ENCODE measurements at regions not wholly inside any gene's neighbourhood (a gene's known extent, or its start where the extent isn't known, plus 50 kb on each side); places are given as distances from the start of the nearest gene placed in this dataset.

DNA sequence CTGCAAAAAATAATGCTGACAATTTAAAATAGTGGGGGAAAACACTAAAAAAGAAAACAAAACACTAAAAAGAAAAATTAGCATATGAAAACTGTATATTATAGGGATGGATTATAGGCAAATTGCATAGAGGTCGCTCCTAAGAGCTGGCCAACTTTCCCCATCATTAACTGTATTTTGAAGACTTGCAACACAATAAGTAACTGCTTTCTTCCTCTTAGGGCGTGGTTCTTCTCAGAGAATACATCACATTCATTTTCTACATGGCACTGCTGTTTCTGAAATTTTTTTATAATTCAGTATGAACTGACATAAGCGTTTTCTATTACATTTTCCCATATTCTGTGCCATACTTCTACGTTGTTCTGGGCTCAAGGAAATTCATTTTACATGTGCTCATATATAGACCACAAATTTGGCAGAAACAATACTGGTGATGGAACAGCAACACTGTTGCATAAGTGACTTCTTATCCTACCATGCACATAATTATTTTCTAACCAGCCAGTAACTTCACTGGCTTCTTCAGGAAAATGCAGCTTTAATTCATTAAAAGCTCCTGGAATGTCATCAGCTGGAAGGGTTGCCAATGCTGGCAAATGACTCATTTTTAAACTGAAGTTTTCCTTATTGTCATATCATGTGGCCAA lies 171.2 kb upstream of the DMAC1 start:
- TF ChIP-seq, protein P1, sequence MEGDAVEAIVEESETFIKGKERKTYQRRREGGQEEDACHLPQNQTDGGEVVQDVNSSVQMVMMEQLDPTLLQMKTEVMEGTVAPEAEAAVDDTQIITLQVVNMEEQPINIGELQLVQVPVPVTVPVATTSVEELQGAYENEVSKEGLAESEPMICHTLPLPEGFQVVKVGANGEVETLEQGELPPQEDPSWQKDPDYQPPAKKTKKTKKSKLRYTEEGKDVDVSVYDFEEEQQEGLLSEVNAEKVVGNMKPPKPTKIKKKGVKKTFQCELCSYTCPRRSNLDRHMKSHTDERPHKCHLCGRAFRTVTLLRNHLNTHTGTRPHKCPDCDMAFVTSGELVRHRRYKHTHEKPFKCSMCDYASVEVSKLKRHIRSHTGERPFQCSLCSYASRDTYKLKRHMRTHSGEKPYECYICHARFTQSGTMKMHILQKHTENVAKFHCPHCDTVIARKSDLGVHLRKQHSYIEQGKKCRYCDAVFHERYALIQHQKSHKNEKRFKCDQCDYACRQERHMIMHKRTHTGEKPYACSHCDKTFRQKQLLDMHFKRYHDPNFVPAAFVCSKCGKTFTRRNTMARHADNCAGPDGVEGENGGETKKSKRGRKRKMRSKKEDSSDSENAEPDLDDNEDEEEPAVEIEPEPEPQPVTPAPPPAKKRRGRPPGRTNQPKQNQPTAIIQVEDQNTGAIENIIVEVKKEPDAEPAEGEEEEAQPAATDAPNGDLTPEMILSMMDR (IDR thresholded peaks at IDR 0.05), result no peak
- TF ChIP-seq POLR2A (IDR thresholded peaks at IDR 0.05), result no peak
